ES-I3 (cell line): ENCODE measurements at regions not wholly inside any gene's neighbourhood (a gene's known extent, or its start where the extent isn't known, plus 50 kb on each side); places are given as distances from the start of the nearest gene placed in this dataset.
A peak's percentile ranks its signal among the peaks of the same experiment; 100 is the strongest.

Source experiments
- H3K36me3 ChIP-seq: 2 replicates; pipeline ENCODE4 v1.6.1; 2013; ENCODE audit warnings: mild to moderate bottlenecking, low read length, control low read depth, moderate library complexity; ENCODE audit not compliant: insufficient read depth
- H3K4me1 ChIP-seq: 2 replicates; pipeline ENCODE4 v1.6.1; 2013; ENCODE audit warnings: mild to moderate bottlenecking, control low read depth, low read length; ENCODE audit not compliant: insufficient read depth
- H3K9ac ChIP-seq: 2 replicates; pipeline ENCODE4 v1.6.1; 2013; ENCODE audit warnings: low read depth, mild to moderate bottlenecking, low read length, moderate library complexity
- H3K9me3 ChIP-seq: 2 replicates; pipeline ENCODE4 v1.6.1; 2013; ENCODE audit warnings: mild to moderate bottlenecking, low read length, moderate library complexity; ENCODE audit not compliant: control insufficient read depth, insufficient read depth

DNA sequence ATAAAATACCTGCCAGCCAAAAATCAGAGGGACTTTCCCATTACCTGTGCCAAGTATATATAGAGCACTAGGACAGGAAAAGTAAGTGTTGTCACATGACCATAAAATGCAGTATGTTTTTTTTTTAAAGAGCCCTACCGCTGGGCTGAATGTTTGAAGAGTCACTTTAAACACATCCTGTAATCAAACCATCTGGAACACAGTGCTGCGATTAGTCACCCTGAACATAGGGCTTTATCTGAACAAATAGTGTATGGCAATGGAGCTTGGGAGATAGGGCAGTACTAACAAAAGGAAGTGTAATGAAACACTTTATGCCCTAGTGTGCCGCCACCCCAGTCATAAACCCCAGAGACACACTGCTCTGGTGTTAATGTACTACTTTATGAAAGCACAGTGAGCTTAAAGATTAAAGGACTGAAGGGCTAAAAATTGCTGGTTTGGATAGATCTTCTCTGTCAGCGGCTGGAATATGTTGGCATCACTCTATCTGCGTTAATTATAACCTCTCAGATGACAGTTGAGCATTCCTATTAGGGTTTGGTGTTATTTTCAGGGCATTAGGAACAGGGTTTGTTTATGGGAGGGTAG lies 90.4 kb downstream of the ZNF608 start:
- Histone ChIP-seq H3K4me1 (peaks cover 49% of the 10 kb centered on the region), H3K36me3 (no peaks in the 10 kb centered on the region; the same call in none of the 2 replicates), H3K9ac (no peak overlapping the region), H3K9me3 (no peaks in the 10 kb centered on the region)

DNA sequence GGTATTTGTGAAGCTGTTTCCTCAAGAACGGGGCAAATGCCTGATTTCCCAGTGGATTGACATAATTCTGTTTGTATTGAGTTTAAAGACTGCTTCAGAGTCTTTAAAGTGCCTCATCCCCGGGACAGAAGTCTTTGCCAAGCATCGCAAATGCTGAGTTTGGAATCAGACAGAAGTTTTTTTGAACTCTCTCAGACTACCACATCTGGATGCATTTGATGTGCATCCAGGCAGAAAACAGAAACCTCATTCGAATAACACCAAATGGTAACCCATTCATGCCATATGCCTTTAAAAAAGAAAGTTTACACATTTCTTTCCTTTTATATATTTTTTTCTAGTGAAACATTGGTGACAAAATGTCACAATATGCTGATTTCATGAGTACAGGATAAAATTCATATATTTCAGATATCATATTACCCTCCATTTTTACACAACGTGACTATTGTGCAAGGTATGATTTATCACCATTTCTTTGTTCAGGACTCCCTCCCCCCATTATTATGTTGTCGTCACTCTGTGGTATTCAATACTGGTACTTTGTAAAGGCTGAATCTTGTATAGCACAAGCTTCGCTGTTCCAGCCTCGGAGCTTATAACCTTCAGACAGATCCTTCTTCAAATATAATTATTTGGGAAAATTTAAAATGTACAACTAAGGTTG lies 91.1 kb downstream of the ZNF608 start:
- Histone ChIP-seq H3K4me1 (peaks cover 48% of the 10 kb centered on the region), H3K9me3 (no peaks in the 10 kb centered on the region), H3K36me3 (no peaks in the 10 kb centered on the region; the same call in none of the 2 replicates), H3K9ac (no peak overlapping the region)

DNA sequence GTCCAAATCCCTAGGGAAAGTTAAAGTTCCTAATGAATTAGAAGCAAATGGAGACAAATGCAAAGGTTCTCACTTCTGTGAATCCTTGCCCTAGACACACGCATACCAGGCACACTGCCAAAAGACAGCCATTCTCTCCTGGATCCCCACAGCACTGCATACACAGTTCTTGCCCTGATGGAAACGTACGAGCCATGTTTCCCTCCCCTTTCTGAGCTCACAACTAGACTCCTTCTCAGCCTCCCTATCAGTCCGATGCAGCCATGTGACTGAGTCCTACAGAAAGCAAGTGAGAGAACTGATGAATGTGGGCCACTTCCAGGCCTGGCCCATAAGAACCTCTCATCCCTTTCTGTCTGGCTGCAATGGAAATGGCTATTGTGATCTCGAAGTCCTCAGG lies 92.0 kb downstream of the ZNF608 start:
- Histone ChIP-seq H3K4me1 (peaks cover 48% of the 10 kb centered on the region), H3K9ac (no peak overlapping the region), H3K9me3 (no peaks in the 10 kb centered on the region), H3K36me3 (no peaks in the 10 kb centered on the region; the same call in none of the 2 replicates)

- Histone ChIP-seq H3K4me1 (peaks cover 44% of the 10 kb centered on the region), H3K36me3 (peaks cover 1% of the 10 kb centered on the region; the same call in 1 of the 2 replicates), H3K9ac (no peak overlapping the region), H3K9me3 (no peaks in the 10 kb centered on the region)
Observed at GRCh38 chr5:124653666-124654065, 92.8 kb downstream of the ZNF608 start.

DNA sequence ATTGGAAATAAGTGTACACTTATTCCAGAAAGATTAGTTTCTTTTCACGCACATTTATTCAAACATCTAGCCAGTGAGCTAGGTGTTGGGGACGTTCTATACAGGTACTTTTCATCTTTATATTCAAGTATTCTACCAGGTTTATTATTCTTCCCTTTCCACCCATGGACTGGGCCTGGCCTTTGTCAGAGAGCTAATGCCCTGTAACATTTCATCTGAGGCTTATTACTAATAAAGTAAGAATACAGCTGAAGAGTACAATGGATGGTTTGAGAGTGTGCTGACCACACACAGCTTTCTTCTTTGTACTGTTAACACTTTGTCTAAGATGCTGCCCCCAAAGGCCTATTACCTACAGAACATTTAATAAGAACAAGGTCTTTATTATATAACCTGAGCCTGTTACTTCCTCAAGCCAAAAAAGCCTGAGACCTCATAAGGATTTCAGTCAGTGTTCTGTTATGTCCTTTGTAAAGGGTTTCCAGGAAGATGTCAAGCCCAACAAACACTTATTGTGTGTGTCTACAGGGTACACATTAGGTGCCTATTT lies 93.5 kb downstream of the ZNF608 start:
- Histone ChIP-seq H3K4me1 (peaks cover 37% of the 10 kb centered on the region), H3K9me3 (no peaks in the 10 kb centered on the region), H3K36me3 (peaks cover 5% of the 10 kb centered on the region; the same call in 1 of the 2 replicates), H3K9ac (no peak overlapping the region)

GRCh38 chr5:124652514-124652819 lies 94.0 kb downstream of the ZNF608 start:
- Histone ChIP-seq H3K36me3 (peaks cover 5% of the 10 kb centered on the region), H3K4me1 (peaks cover 35% of the 10 kb centered on the region), H3K9me3 (no peaks in the 10 kb centered on the region), H3K9ac (no peak overlapping the region)

GRCh38 chr5:124651663-124652513 lies 94.6 kb downstream of the ZNF608 start:
- Histone ChIP-seq H3K4me1 (peaks cover 33% of the 10 kb centered on the region), H3K9ac (peak overlapping the region; percentile 66), H3K36me3 (peaks cover 5% of the 10 kb centered on the region), H3K9me3 (no peaks in the 10 kb centered on the region)

GRCh38 chr5:124650951-124651662 lies 95.3 kb downstream of the ZNF608 start:
- Histone ChIP-seq H3K36me3 (peaks cover 5% of the 10 kb centered on the region), H3K9ac (peak overlapping the region; percentile 12; the same call in 1 of the 2 replicates), H3K4me1 (peaks cover 29% of the 10 kb centered on the region), H3K9me3 (no peaks in the 10 kb centered on the region)

- Histone ChIP-seq H3K4me1 (peaks cover 28% of the 10 kb centered on the region), H3K9me3 (no peaks in the 10 kb centered on the region), H3K9ac (no peak overlapping the region), H3K36me3 (peaks cover 5% of the 10 kb centered on the region)
Observed at GRCh38 chr5:124650147-124650561, 96.3 kb downstream of the ZNF608 start.

DNA sequence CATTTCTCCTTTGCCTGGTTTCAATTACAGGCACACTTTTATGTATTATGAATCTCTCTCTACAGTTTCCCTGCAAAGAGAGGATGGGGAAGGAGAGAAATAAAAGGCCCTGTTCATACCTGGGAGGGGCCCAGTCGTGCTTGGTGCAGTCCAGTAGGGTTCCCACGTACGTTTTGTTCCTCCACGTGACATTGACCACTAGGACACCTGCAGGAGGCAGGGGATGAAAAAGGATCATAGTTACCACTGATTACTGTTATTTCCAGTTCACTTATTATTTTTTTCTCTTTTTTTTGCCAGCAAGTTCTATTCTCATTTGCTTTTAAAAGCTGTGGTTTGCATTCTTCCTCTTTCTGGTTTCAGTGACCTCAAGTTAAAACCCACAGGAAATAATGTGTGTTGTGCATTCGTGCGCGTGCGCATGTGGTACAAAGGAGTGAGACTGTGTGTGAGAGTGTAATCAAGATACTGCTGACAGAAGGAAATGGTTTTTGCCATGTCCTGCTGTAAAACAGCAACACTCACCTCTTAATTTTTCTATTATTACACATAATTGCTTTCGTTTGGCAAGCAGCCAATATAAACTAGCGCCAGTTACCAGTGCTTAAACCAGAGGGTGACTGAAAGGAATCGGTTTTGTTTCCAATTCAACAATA lies 96.8 kb downstream of the ZNF608 start:
- Histone ChIP-seq H3K9ac (no peak overlapping the region), H3K4me1 (peaks cover 31% of the 10 kb centered on the region), H3K9me3 (no peaks in the 10 kb centered on the region), H3K36me3 (peaks cover 5% of the 10 kb centered on the region)

DNA sequence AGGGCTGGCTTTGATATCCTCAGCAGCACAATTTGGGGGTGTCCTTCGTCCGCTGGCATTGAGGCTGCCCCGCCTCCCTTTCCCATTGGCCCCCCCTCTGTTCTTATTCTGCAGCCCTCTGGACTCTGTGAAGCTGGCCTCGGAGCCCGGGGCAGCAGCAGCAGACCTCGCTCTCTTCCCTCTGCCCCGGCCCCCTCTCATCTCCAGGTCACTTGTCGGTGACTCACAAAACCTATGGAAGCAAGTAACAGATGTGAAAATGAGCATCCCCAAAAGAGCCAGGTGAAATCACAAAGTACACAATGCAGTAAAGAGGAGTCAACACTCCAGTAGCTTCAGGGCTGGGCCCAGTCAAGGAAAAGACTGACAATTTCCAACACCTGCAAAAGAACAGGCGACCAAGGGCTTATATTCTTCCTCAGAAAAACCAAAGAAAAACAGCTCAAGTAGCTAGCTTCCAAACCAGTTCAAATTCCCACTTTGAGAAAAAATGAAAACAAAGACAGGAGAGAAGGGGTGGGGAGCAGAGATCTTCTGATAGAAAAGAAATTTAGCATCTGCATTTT lies 97.5 kb downstream of the ZNF608 start:
- H3K9ac ChIP-seq, result no peak overlapping the region
- H3K36me3 ChIP-seq, result peaks cover 5% of the 10 kb centered on the region
- H3K9me3 ChIP-seq, result no peaks in the 10 kb centered on the region

DNA sequence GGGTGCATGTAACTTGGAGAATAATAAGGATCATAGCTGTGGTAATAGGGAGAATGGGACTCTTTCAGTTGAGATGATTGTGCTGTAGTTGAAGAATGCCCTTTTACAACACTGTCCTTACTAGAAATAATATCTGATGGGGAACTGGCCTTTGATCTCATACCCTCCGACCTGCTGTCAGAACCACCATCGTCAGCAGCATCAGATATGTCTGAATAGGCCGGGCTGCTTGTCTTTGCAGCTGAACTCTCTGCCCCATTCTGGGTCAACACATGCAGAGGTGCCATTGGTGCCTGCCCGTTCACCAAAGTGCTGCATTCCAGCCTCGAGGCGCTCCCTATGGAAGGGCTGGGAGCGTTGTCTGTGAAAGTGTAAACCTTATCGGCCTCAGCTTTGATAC lies 99.1 kb downstream of the ZNF608 start:
- no peak overlapping the region for H3K9ac ChIP-seq
- no peaks in the 10 kb centered on the region for H3K9me3 ChIP-seq
- H3K36me3 ChIP-seq, result peaks cover 8% of the 10 kb centered on the region
- peaks cover 43% of the 10 kb centered on the region for H3K4me1 ChIP-seq

More for the DNA sequence above, 97.5 kb downstream of the ZNF608 start:
- peaks cover 35% of the 10 kb centered on the region for H3K4me1 ChIP-seq

DNA sequence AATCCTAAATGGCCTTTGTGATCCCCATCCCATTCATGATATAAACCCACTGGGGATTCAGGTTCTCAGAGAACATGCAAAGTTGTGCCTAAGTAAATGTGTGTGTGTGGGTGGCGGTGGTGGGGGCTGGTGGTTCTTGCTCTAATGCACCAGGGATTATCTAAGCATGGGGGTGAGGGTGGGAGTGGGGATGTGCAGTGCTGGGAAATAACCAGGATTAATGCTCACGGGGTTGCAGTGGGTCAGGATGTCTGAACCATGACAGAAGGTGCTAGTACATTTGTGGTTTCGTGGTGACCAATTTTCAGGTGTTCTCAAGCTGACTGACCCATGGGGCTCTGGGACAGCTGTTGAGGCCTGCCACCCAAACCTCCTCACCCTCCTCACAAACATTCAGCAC lies 101.0 kb downstream of the ZNF608 start:
- Histone ChIP-seq H3K9me3 (no peaks in the 10 kb centered on the region), H3K4me1 (peaks cover 38% of the 10 kb centered on the region), H3K36me3 (peaks cover 8% of the 10 kb centered on the region), H3K9ac (no peak overlapping the region)
